B cell (primary cell): ENCODE measurements at regions not wholly inside any gene's neighbourhood (a gene's known extent, or its start where the extent isn't known, plus 50 kb on each side); places are given as distances from the start of the nearest gene placed in this dataset.

Source experiments
- ATAC-seq: fragments of 200-7000 bp; cut with Tn5 transposase; one replicate; pipeline ENCODE4 v1.10.0; 2021; ENCODE audit warnings: low read depth, mild to moderate bottlenecking, moderate number of reproducible peaks, moderate library complexity
- CTCF ChIA-PET: fragments of 350-600 bp; sonication (Branson Sonifier 250); formaldehyde crosslinking; loops from one replicate; lab custom pipeline; 2021; ENCODE audit warnings: antibody characterized with exemption, inconsistent platforms; lab: Charles Lee
- POLR2A ChIA-PET: fragments of 350-600 bp; sonication (Branson Sonifier 250); formaldehyde crosslinking; loops from one replicate; lab custom pipeline; 2021; ENCODE audit warnings: antibody characterized with exemption; lab: Charles Lee
- DNase-seq: peaks from one replicate; pipeline ENCODE4 v3.0.0; 2013
- H2AFZ ChIP-seq: 2 replicates; pipeline ENCODE4 v1.6.1; 2012; ENCODE audit warnings: mild to moderate bottlenecking, low read depth, low read length; ENCODE audit not compliant: insufficient read depth, poor library complexity, severe bottlenecking
- H3K27ac ChIP-seq, 2 donors: 1 replicate in 1 of 2; 2 replicates in 1 of 2; pipeline ENCODE4 v1.5.1; 2012 to 2013; ENCODE audit warnings: low read length in 2 of 2, mild to moderate bottlenecking in 2 of 2, moderate library complexity in 1 of 2
- H3K27me3 ChIP-seq, 4 experiments: fragments of 200-600 bp in 1 of 4; sonication (generic) in 1 of 4; replicated peaks in 1 of 4; 1 replicate in 2 of 4; 2 replicates in 2 of 4; pipeline versions ENCODE4 v1.6.1 to v1.7.0; 2013 to 2016; ENCODE audit warnings: low read length in 3 of 4, mild to moderate bottlenecking in 2 of 4, mixed read lengths in 1 of 4, moderate library complexity in 1 of 4; ENCODE audit not compliant: insufficient read depth in 4 of 4, control insufficient read depth in 3 of 4; ENCODE audit errors: control extremely low read depth in 1 of 4
- H3K36me3 ChIP-seq, 2 experiments: replicated peaks in 1 of 2; 1 replicate in 1 of 2; 2 replicates in 1 of 2; pipeline versions ENCODE4 v1.6.1 to v1.7.1; 2013; ENCODE audit warnings: low read length in 1 of 2; ENCODE audit not compliant: insufficient read depth in 2 of 2, control insufficient read depth in 1 of 2; ENCODE audit errors: control extremely low read depth in 1 of 2, extremely low read depth in 1 of 2
- H3K4me1 ChIP-seq, 2 donors: fragments of 200-600 bp in 1 of 2; sonication (generic) in 1 of 2; 1 replicate in 1 of 2; 2 replicates in 1 of 2; pipeline versions ENCODE4 v1.5.1 to v1.6.1; 2013 to 2017; ENCODE audit warnings: low read length in 2 of 2; ENCODE audit not compliant: control insufficient read depth in 2 of 2, insufficient read depth in 2 of 2
- H3K4me2 ChIP-seq: replicated peaks from 2 replicates; pipeline ENCODE3; 2012; ENCODE audit warnings: mild to moderate bottlenecking, low read depth, low read length; ENCODE audit not compliant: poor library complexity, severe bottlenecking
- H3K4me3 ChIP-seq, 5 experiments: fragments of 200-600 bp in 1 of 5; sonication (generic) in 1 of 5; 1 replicate in 3 of 5; 2 replicates in 2 of 5; pipeline versions ENCODE4 v1.5.1 to v1.7.0; 2011 to 2016; ENCODE audit warnings: low read length in 4 of 5, mild to moderate bottlenecking in 4 of 5, low read depth in 2 of 5, control low read depth in 1 of 5, moderate library complexity in 1 of 5; ENCODE audit not compliant: insufficient read depth in 1 of 5; ENCODE audit errors: control extremely low read depth in 1 of 5, extremely low read depth in 1 of 5
- H3K79me2 ChIP-seq: fragments of 200-600 bp; sonication (generic); one replicate; pipeline ENCODE4 v1.6.0; 2016; ENCODE audit warnings: low read length; ENCODE audit not compliant: control insufficient read depth, insufficient read depth
- H3K9ac ChIP-seq: fragments of 200-600 bp; sonication (generic); 2 replicates; pipeline ENCODE4 v1.6.1; 2017; ENCODE audit warnings: mild to moderate bottlenecking, low read length, moderate library complexity
- H3K9me3 ChIP-seq, 3 donors: one replicate each; pipeline versions ENCODE4 v1.6.1 to v1.7.1; 2013; ENCODE audit warnings: low read length in 2 of 3; ENCODE audit not compliant: control insufficient read depth in 2 of 3, insufficient read depth in 1 of 3; ENCODE audit errors: control extremely low read depth in 1 of 3
- H4K20me1 ChIP-seq: 2 replicates; pipeline ENCODE4 v1.6.0; 2012; ENCODE audit warnings: mild to moderate bottlenecking, low read length; ENCODE audit not compliant: insufficient read depth, control insufficient read depth, poor library complexity, severe bottlenecking
- H3K27ac Mint-ChIP-seq: one replicate; pipeline ENCODE4 v1.8.0; 2021; ENCODE audit warnings: mixed read lengths
- H3K27me3 Mint-ChIP-seq: one replicate; pipeline ENCODE4 v1.8.0; 2021; ENCODE audit warnings: mixed read lengths
- H3K4me1 Mint-ChIP-seq: one replicate; pipeline ENCODE4 v1.8.0; 2021; ENCODE audit warnings: mixed read lengths
- H3K4me3 Mint-ChIP-seq: one replicate; pipeline ENCODE4 v1.8.0; 2021; ENCODE audit warnings: mixed read lengths
- H3K9me3 Mint-ChIP-seq: one replicate; pipeline ENCODE4 v1.8.0; 2022; ENCODE audit warnings: mixed read lengths; ENCODE audit not compliant: insufficient read depth
- EZH2 ChIP-seq: IDR thresholded peaks from 2 replicates; pipeline ENCODE4 v1.6.1; 2012; ENCODE audit warnings: borderline replicate concordance, low read depth, mild to moderate bottlenecking, moderate library complexity, low read length; ENCODE audit not compliant: insufficient read depth, poor library complexity, severe bottlenecking
- WGBS: methylation state at CpG from one replicate; pipeline ENCODE4 v1.1.5; 2013; ENCODE audit warnings: missing lambda C conversion rate; ENCODE audit not compliant: insufficient coverage; 5-methylcytosine and 5-hydroxymethylcytosine counted together
- intact Hi-C: fragments of 100-400 bp; cut with micrococcal nuclease; formaldehyde crosslinking; loops from one replicate; pipeline ENCODE4 v1.10.0; 2022
- TF ChIP-seq, protein P1 (sequence below): fragments of 200-600 bp; IDR thresholded peaks from one replicate; pipeline ENCODE4 v1.8.0; 2022; ENCODE audit warnings: antibody characterized with exemption, mild to moderate bottlenecking

- no peaks in the 10 kb centered on the region for H3K27me3 ChIP-seq
- peaks cover 0 to 2% (median 0%) of the 10 kb centered on the region in 3 donors for H3K9me3 ChIP-seq
- H3K79me2 ChIP-seq = no peaks in the 10 kb centered on the region
- TF ChIP-seq EZH2 = no peak
- TF ChIP-seq, protein P1, sequence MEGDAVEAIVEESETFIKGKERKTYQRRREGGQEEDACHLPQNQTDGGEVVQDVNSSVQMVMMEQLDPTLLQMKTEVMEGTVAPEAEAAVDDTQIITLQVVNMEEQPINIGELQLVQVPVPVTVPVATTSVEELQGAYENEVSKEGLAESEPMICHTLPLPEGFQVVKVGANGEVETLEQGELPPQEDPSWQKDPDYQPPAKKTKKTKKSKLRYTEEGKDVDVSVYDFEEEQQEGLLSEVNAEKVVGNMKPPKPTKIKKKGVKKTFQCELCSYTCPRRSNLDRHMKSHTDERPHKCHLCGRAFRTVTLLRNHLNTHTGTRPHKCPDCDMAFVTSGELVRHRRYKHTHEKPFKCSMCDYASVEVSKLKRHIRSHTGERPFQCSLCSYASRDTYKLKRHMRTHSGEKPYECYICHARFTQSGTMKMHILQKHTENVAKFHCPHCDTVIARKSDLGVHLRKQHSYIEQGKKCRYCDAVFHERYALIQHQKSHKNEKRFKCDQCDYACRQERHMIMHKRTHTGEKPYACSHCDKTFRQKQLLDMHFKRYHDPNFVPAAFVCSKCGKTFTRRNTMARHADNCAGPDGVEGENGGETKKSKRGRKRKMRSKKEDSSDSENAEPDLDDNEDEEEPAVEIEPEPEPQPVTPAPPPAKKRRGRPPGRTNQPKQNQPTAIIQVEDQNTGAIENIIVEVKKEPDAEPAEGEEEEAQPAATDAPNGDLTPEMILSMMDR = no peak
- CTCF ChIA-PET = no interaction called here
- POLR2A ChIA-PET = no interaction called here
- no peaks in the 10 kb centered on the region for H3K4me1 Mint-ChIP-seq
- intact Hi-C loops = no loop called here
- ATAC-seq = no peak
- no peak overlapping the region for H3K27ac Mint-ChIP-seq
- no peak overlapping the region for H3K4me3 ChIP-seq
- no peaks in the 10 kb centered on the region for H3K4me1 ChIP-seq
- no peaks in the 10 kb centered on the region for H3K36me3 ChIP-seq
- no peak overlapping the region for H3K9ac ChIP-seq
- H3K4me2 ChIP-seq = no peak overlapping the region
- H3K27me3 Mint-ChIP-seq = no peaks in the 10 kb centered on the region
- H2AFZ ChIP-seq = no peak overlapping the region
- no peak overlapping the region for H3K4me3 Mint-ChIP-seq
- no CpG with 5 or more reads among the region's 3 CpGs for WGBS
- no peaks in the 10 kb centered on the region for H4K20me1 ChIP-seq
- no peak overlapping the region for H3K27ac ChIP-seq
- DNase-seq = no peak
- H3K9me3 Mint-ChIP-seq = peaks cover 6% of the 10 kb centered on the region
These were observed 736.0 kb upstream of the LRRC4C start for GRCh38 chr11:42195289-42196013.

DNA sequence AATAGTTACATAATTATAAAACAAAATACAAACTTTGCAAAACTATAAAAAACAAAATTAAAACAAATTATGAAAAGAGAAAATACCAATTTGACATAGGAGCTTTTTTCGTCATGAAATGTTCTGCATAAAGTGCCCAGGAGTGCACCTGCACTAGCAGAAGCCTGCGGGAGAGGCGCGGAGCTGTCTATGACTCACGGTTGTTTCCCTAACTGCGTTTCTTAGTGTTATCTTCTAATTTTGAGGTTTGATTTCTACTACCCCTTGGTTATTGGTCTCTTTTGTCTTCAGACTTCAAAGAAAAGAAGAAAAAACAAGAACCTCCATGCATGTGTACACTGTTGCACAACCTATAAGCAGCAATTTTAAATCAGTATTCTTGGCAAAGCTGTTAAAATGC is 740.9 kb upstream of the LRRC4C start:
- DNase-seq = no peak
- Histone ChIP-seq H3K9me3 (peaks cover 0 to 11% (median 0%) of the 10 kb centered on the region in 3 donors), H3K27ac (no peak overlapping the region), H3K9ac (no peak overlapping the region), H2AFZ (no peak overlapping the region), H3K27me3 (no peaks in the 10 kb centered on the region), H4K20me1 (no peaks in the 10 kb centered on the region), H3K79me2 (no peaks in the 10 kb centered on the region), H3K4me2 (no peak overlapping the region), H3K36me3 (no peaks in the 10 kb centered on the region), H3K4me3 (no peak overlapping the region), H3K4me1 (no peaks in the 10 kb centered on the region)
- ATAC-seq = no peak
- Mint-ChIP-seq H3K9me3 (peaks cover 8% of the 10 kb centered on the region), H3K4me1 (no peaks in the 10 kb centered on the region), H3K27ac (no peak overlapping the region), H3K4me3 (no peak overlapping the region), H3K27me3 (no peaks in the 10 kb centered on the region)
- intact Hi-C loops = no loop called here
- TF ChIP-seq, protein P1 = no peak
- no peak for TF ChIP-seq EZH2
- CTCF ChIA-PET = no interaction called here
- POLR2A ChIA-PET = no interaction called here
- WGBS = 100% methylated on average over 4 of the region's 6 CpGs
